OCI-LY3 (cell line): ENCODE measurements at regions not wholly inside any gene's neighbourhood (a gene's known extent, or its start where the extent isn't known, plus 50 kb on each side); places are given as distances from the start of the nearest gene placed in this dataset.

Experiments
- EZH2phosphoT487 ChIP-seq: fragments of 200-600 bp; shearing (Covaris generic); IDR thresholded peaks from 2 replicates; pipeline ENCODE4 v1.6.1; 2018; ENCODE audit warnings: antibody characterized with exemption, mixed run types, low read depth
- TF ChIP-seq, protein P1 (sequence below): fragments of 200-600, 300-600 bp; sonication (generic); IDR thresholded peaks from 2 replicates; pipeline ENCODE4 v1.5.1; 2014; ENCODE audit warnings: antibody characterized with exemption, low read length, low read depth

DNA sequence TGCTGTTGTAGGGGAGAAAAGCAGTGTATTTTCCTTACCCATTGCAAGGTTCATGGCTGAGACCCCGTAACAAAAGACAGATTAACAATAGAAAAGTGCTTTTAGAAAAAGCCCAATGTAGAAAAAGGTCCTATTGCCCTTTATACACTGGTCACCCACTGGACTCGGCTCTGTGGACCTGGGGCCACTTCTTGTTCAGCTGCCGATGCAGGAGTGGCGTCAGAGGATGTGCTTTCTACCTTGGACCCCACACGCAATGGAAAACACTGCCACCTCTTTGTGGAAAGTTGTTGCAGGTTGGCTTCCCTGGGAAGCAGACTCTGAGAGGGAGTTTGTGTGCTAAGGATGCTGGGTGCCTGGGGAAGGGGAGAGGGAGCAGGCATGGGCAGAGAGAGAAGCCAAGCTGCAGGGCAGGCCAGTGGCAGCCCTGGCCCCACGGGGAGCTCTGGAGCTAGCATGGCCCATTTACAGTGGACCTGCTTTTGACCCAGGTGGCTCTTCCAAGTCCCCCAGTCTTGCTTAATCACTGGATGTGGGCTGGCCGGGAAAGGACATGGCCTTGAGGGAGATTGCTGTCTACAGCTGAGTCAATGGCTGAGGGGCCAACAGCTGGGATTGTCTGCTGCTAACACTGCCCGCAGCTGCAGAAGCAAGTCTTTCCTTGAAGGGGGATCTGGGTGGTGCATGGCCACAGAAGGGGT is 142.9 kb downstream of the CDC5L start:
- no peak for TF ChIP-seq EZH2phosphoT487
- TF ChIP-seq, protein P1, sequence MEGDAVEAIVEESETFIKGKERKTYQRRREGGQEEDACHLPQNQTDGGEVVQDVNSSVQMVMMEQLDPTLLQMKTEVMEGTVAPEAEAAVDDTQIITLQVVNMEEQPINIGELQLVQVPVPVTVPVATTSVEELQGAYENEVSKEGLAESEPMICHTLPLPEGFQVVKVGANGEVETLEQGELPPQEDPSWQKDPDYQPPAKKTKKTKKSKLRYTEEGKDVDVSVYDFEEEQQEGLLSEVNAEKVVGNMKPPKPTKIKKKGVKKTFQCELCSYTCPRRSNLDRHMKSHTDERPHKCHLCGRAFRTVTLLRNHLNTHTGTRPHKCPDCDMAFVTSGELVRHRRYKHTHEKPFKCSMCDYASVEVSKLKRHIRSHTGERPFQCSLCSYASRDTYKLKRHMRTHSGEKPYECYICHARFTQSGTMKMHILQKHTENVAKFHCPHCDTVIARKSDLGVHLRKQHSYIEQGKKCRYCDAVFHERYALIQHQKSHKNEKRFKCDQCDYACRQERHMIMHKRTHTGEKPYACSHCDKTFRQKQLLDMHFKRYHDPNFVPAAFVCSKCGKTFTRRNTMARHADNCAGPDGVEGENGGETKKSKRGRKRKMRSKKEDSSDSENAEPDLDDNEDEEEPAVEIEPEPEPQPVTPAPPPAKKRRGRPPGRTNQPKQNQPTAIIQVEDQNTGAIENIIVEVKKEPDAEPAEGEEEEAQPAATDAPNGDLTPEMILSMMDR = no peak
